Panc1 (cell line): ENCODE measurements at regions not wholly inside any gene's neighbourhood (a gene's known extent, or its start where the extent isn't known, plus 50 kb on each side); places are given as distances from the start of the nearest gene placed in this dataset.

Experiments used
- POLR2AphosphoS5 ChIP-seq: IDR thresholded peaks from 2 replicates; pipeline ENCODE4 v1.6.1; 2012; ENCODE audit warnings: mild to moderate bottlenecking, low read depth, low read length, moderate library complexity
- SIN3A ChIP-seq: IDR thresholded peaks from 2 replicates; pipeline ENCODE4 v1.6.1; 2012; ENCODE audit warnings: low read depth, mild to moderate bottlenecking, low read length, moderate library complexity, borderline replicate concordance; ENCODE audit not compliant: insufficient read depth
- TCF7L2 ChIP-seq: IDR thresholded peaks from 2 replicates; pipeline ENCODE4 v1.6.1; 2011; ENCODE audit warnings: mild to moderate bottlenecking, low read depth, low read length, inconsistent platforms
- TF ChIP-seq, protein P1 (sequence below): fragments of 450-650 bp; IDR thresholded peaks from 2 replicates; pipeline ENCODE4 v1.5.1; 2017; ENCODE audit warnings: mild to moderate bottlenecking
- TF ChIP-seq, protein P2 (sequence below), 2 experiments: IDR thresholded peaks; 2 replicates each; pipeline ENCODE4 v1.6.1; 2011 to 2012; ENCODE audit warnings: low read depth in 2 of 2, control low read depth in 1 of 2, low read length in 1 of 2, mild to moderate bottlenecking in 1 of 2, moderate library complexity in 1 of 2; ENCODE audit not compliant: insufficient read depth in 1 of 2

- TF ChIP-seq, protein P1, sequence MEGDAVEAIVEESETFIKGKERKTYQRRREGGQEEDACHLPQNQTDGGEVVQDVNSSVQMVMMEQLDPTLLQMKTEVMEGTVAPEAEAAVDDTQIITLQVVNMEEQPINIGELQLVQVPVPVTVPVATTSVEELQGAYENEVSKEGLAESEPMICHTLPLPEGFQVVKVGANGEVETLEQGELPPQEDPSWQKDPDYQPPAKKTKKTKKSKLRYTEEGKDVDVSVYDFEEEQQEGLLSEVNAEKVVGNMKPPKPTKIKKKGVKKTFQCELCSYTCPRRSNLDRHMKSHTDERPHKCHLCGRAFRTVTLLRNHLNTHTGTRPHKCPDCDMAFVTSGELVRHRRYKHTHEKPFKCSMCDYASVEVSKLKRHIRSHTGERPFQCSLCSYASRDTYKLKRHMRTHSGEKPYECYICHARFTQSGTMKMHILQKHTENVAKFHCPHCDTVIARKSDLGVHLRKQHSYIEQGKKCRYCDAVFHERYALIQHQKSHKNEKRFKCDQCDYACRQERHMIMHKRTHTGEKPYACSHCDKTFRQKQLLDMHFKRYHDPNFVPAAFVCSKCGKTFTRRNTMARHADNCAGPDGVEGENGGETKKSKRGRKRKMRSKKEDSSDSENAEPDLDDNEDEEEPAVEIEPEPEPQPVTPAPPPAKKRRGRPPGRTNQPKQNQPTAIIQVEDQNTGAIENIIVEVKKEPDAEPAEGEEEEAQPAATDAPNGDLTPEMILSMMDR, result no peak
- TF ChIP-seq POLR2AphosphoS5, result no peak
- no peak for TF ChIP-seq SIN3A
- TF ChIP-seq, protein P2, sequence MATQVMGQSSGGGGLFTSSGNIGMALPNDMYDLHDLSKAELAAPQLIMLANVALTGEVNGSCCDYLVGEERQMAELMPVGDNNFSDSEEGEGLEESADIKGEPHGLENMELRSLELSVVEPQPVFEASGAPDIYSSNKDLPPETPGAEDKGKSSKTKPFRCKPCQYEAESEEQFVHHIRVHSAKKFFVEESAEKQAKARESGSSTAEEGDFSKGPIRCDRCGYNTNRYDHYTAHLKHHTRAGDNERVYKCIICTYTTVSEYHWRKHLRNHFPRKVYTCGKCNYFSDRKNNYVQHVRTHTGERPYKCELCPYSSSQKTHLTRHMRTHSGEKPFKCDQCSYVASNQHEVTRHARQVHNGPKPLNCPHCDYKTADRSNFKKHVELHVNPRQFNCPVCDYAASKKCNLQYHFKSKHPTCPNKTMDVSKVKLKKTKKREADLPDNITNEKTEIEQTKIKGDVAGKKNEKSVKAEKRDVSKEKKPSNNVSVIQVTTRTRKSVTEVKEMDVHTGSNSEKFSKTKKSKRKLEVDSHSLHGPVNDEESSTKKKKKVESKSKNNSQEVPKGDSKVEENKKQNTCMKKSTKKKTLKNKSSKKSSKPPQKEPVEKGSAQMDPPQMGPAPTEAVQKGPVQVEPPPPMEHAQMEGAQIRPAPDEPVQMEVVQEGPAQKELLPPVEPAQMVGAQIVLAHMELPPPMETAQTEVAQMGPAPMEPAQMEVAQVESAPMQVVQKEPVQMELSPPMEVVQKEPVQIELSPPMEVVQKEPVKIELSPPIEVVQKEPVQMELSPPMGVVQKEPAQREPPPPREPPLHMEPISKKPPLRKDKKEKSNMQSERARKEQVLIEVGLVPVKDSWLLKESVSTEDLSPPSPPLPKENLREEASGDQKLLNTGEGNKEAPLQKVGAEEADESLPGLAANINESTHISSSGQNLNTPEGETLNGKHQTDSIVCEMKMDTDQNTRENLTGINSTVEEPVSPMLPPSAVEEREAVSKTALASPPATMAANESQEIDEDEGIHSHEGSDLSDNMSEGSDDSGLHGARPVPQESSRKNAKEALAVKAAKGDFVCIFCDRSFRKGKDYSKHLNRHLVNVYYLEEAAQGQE (IDR thresholded peaks at IDR 0.05; ENCODE audit: insufficient read depth in 1 of 2, low read depth in 2 of 2, low read length in 1 of 2), result no peak
- no peak for TF ChIP-seq TCF7L2
Measured at GRCh38 chr17:5794385-5794784, 210.1 kb upstream of the NLRP1 start.
